GM18499 (cell line): ENCODE measurements at regions not wholly inside any gene's neighbourhood (a gene's known extent, or its start where the extent isn't known, plus 50 kb on each side); places are given as distances from the start of the nearest gene placed in this dataset.
"Not testable (repeated sequence)": the region's sequence is repeated elsewhere in the genome, so short reads cannot be mapped to it uniquely, and the experiment has no call there.

Experiments
- ATAC-seq: cut with Tn5 transposase; IDR thresholded peaks from one replicate; pipeline ENCODE4 v1.9.1; 2021; ENCODE audit warnings: moderate number of reproducible peaks; ENCODE audit not compliant: insufficient read depth, unreplicated experiment

GRCh38 chr6:144662812-144663365 lies 377.8 kb downstream of the UTRN start:
- ATAC-seq: no peak

GRCh38 chr6:144664281-144664680 lies 379.1 kb downstream of the UTRN start:
- no peak for ATAC-seq

- no peak for ATAC-seq
Measured at GRCh38 chr6:144664947-144665346, 379.8 kb downstream of the UTRN start.

DNA sequence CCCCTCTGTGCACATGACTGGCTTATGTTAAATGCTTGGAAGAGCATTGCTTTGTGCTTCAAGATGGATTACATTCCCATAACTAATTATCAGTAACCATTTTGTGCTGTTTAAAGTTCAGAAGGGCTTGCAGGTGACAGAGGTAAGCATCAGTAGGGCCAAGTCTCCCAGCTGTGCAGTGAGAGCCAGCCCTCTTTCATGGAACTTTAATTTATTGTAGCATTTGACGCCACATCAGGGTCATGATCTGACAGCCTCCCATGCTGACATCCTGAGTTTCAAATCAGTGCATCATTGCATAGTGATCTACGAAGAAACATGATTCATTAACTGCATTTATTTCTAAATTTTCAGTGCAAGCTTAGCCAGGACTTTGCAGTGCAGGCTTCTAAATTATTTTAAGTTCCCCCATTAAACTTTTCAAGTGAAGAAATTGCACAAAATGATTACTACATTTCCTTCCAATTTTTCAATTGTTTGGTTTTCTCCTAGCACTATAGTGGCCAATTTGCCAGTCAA lies 380.9 kb downstream of the UTRN start:
- ATAC-seq: no peak

DNA sequence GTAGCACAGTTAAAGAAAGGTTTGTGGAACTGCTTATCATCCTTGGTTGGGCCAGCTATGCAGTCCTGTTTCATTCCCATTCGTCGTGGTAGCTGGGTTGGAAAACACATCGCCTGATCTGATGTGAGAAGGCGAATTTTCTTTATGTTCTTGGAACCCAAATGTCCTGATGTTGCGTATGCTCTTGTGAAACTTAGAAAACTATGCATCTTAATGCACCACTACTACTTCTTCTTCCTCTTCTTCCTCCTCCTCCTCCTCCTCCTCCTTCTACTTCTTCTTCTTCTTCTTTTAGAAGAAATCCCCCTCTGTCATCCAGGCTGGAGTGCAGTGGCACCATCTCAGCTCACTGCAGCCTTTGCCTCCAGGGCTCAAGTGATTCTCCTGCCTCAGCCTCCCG lies 381.6 kb downstream of the UTRN start:
- ATAC-seq: no peak

DNA sequence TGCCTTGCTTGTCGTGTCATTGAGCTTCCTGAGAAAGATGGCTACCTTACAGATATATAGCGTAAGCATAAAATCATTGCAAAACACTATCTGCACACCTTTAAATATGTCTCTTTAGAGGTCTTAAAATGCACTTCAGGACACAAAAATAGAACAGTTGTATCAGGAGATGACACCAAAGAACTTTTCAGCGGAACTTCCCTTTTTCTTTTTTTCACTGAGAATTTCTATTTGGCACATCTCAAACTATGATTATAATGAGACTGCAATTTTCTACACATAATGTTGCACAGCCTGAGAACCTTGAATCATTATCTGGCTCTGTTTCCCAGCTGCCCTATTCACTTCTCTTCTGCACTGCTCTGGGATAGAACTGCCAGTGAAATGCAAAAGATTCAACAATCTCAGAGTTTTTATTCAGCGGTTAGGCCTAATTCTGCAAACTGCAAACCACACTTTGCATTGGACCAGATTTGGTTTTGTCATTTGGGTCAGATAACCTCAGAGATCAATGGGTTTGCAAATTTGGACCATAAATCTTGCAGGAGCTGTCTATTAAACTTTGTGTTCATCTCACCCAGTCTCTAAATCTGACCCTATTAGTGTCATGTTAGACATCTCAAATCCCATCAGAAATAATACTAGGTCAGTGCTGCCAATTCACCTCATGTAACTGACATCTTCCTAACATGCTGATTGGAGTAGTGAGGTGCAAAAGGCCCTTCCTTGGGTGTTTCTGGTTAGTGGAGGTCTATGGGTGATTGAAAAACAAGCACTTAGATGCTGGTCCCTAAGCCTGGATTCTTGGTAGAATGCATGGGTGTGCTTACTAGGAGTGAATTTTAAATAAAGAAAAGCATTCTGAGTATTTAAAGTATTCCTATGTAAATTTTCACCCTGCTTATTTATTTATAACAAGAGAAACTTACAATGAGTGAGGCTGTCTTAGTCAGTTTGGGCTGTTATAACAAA lies 382.7 kb downstream of the UTRN start:
- ATAC-seq: no peak

GRCh38 chr6:144670259-144670658 lies 385.1 kb downstream of the UTRN start:
- not testable (repeated sequence) for ATAC-seq

DNA sequence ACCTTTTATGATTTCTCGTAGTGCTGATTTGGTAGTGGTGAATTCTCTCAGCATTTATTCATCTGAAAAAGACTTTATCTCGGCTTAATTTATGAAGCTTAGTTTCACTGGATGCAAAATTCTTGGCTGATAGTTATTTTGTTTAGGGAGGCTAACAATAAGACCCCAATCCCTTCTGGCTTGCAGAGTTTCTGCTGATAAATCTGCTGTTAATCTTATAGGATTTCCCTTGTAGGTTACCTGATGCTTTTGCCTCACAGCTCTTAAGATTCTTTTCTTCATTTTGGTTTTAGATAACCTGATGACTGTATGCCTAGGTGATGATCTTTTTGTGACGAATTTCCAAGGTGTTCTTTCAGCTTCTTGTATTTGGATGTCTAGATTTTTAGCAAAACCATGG lies 388.7 kb downstream of the UTRN start:
- no peak for ATAC-seq

GRCh38 chr6:144675231-144675861 lies 390.2 kb downstream of the UTRN start:
- no peak for ATAC-seq

- ATAC-seq: not testable (repeated sequence)
Measured at GRCh38 chr6:144676310-144676709, 391.2 kb downstream of the UTRN start.

GRCh38 chr6:144677263-144677662 lies 392.1 kb downstream of the UTRN start:
- not testable (repeated sequence) for ATAC-seq

DNA sequence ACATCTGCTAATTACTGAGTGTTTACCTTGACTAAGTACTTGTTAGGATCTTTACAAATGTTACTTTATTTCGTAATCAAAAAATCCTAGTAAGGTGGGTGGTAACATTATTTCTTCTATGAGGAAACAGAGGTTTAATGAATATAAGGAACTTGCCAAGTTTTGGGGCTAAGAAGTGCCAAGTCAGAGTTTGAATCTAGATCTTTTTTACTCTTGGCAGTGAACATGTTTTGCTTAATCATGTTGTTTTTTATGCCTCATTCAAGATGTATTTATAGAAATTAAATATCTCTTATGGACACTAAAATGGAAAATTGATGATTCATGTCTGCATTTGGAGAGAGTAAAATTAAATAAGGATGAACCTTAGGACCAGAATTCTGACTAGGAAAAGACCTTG lies 393.7 kb downstream of the UTRN start:
- no peak for ATAC-seq

DNA sequence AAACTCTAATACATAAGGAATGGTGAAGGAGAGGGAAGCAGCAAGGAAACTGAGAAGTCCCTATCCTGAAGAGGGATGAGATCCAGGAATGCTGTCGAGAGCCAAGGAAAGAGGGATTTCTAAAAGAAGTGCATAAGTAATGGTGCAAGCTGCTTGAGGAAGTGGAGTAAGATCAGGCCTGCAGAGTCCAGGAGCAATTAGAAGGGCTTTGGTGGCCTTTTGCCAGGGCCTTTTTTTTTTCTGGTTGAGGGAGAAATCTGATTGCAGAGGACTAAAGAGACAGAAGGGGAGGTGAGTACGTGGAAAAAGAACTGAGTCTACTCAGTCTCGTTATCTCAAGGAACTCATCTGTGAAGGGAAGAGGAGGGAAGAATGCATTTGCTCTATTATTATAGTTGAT lies 396.2 kb downstream of the UTRN start:
- no peak for ATAC-seq

GRCh38 chr6:144683216-144684070 lies 398.3 kb downstream of the UTRN start:
- no peak for ATAC-seq

GRCh38 chr6:144688713-144689112 lies 403.6 kb downstream of the UTRN start:
- no peak for ATAC-seq

GRCh38 chr6:144689503-144690040 lies 404.4 kb downstream of the UTRN start:
- ATAC-seq: no peak

DNA sequence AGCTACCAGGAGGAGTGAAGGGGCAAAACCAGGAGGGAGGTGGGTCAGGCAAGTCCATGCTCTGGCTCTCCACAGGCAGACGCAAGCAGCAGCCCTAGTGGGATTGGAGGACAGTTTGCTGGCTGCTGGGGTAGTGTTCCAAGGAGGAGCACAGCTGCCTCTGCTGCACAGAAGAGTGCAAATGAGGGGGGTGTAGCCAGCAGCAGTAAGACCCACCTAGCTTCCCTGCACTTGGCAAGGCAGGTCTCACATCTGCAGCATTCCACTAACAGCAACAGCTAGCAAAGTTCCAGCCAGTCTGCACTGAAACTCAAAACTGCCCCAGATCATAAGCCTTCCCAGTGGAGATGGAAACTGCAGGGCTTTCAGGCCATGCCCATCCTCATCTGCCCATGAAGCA lies 405.0 kb downstream of the UTRN start:
- ATAC-seq: no peak

- no peak for ATAC-seq
Measured at GRCh38 chr6:144690666-144691065, 405.5 kb downstream of the UTRN start.

DNA sequence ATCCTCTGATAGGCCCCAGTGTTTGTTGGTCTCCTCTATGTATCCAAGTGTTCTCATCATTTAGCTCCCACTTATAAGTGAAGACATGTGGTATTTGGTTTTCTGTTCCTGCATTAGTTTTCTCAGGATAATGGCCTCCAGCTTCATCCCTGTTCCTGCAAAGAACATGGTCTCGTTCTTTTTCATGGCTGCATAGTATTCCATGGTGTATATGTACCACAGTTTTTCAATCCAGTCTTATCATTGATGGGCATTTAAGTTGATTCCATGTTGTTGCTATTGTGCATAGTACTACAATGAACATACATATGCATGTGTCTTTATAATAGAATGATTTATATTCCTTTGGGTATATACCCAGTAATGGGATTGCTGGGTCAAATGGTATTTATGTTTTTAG lies 406.9 kb downstream of the UTRN start:
- not testable (repeated sequence) for ATAC-seq
